ENCODE measurements at regions not wholly inside any gene's neighbourhood (a gene's known extent, or its start where the extent isn't known, plus 50 kb on each side); places are given as distances from the start of the nearest gene placed in this dataset.

GRCh38 chr2:19785867-19786266, 115.9 kb downstream of the TTC32 start:
- TF ChIP-seq EZH2 (IDR thresholded peaks at IDR 0.05; ENCODE audit: insufficient read depth, poor library complexity, severe bottlenecking), result no peak
- no peak for TF ChIP-seq EZH2phosphoT487 (IDR thresholded peaks at IDR 0.05; ENCODE audit: insufficient read depth, low read depth)
